ENCODE measurements at regions not wholly inside any gene's neighbourhood (a gene's known extent, or its start where the extent isn't known, plus 50 kb on each side); places are given as distances from the start of the nearest gene placed in this dataset.

GRCh38 chr20:58144096-58144495 lies 84.4 kb downstream of the ANKRD60 start:
- TF ChIP-seq, protein P1, sequence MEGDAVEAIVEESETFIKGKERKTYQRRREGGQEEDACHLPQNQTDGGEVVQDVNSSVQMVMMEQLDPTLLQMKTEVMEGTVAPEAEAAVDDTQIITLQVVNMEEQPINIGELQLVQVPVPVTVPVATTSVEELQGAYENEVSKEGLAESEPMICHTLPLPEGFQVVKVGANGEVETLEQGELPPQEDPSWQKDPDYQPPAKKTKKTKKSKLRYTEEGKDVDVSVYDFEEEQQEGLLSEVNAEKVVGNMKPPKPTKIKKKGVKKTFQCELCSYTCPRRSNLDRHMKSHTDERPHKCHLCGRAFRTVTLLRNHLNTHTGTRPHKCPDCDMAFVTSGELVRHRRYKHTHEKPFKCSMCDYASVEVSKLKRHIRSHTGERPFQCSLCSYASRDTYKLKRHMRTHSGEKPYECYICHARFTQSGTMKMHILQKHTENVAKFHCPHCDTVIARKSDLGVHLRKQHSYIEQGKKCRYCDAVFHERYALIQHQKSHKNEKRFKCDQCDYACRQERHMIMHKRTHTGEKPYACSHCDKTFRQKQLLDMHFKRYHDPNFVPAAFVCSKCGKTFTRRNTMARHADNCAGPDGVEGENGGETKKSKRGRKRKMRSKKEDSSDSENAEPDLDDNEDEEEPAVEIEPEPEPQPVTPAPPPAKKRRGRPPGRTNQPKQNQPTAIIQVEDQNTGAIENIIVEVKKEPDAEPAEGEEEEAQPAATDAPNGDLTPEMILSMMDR (optimal IDR thresholded peaks at IDR 0.05 in 1 of 3, IDR thresholded peaks at IDR 0.05 in 1 of 3, conservative IDR thresholded peaks at IDR 0.05 in 1 of 3; ENCODE audit: extremely low read depth in 1 of 3, insufficient read depth in 2 of 3, low read length in 3 of 3), result no peak
- TF ChIP-seq EZH2 (IDR thresholded peaks at IDR 0.05; ENCODE audit: low read length), result no peak
